ENCODE measurements at regions not wholly inside any gene's neighbourhood (a gene's known extent, or its start where the extent isn't known, plus 50 kb on each side); places are given as distances from the start of the nearest gene placed in this dataset.

- H3K27me3 Mint-ChIP-seq (ENCODE audit: low read depth), result peaks cover 9% of the 10 kb centered on the region
- H3K9me3 Mint-ChIP-seq, result no peaks in the 10 kb centered on the region
- H3K27ac Mint-ChIP-seq, result no peak overlapping the region
- H3K4me1 Mint-ChIP-seq (ENCODE audit: low read depth), result no peaks in the 10 kb centered on the region
- H3K36me3 Mint-ChIP-seq (ENCODE audit: low read depth), result no peaks in the 10 kb centered on the region
- no peak overlapping the region for H3K4me3 Mint-ChIP-seq
These were observed 135.5 kb upstream of the CPEB4 start for GRCh38 chr5:173752653-173753052.

GRCh38 chr5:173753307-173754168 is 134.6 kb upstream of the CPEB4 start:
- Mint-ChIP-seq H3K36me3 (ENCODE audit: low read depth) (no peaks in the 10 kb centered on the region), H3K9me3 (no peaks in the 10 kb centered on the region), H3K4me3 (no peak overlapping the region), H3K27ac (no peak overlapping the region), H3K4me1 (ENCODE audit: low read depth) (no peaks in the 10 kb centered on the region), H3K27me3 (ENCODE audit: low read depth) (peaks cover 9% of the 10 kb centered on the region)

GRCh38 chr5:173755319-173755718 is 132.8 kb upstream of the CPEB4 start:
- H3K27me3 Mint-ChIP-seq (ENCODE audit: low read depth), result peaks cover 9% of the 10 kb centered on the region
- no peaks in the 10 kb centered on the region for H3K9me3 Mint-ChIP-seq

GRCh38 chr5:173757403-173758209 is 130.5 kb upstream of the CPEB4 start:
- H3K4me1 Mint-ChIP-seq (ENCODE audit: low read depth), result no peaks in the 10 kb centered on the region
- H3K4me3 Mint-ChIP-seq, result no peak overlapping the region
- no peaks in the 10 kb centered on the region for H3K36me3 Mint-ChIP-seq (ENCODE audit: low read depth)
- no peak overlapping the region for H3K27ac Mint-ChIP-seq
- peaks cover 11% of the 10 kb centered on the region for H3K27me3 Mint-ChIP-seq (ENCODE audit: low read depth)
- H3K9me3 Mint-ChIP-seq, result no peaks in the 10 kb centered on the region

More at GRCh38 chr5:173755319-173755718, 132.8 kb upstream of the CPEB4 start:
- no peaks in the 10 kb centered on the region for H3K36me3 Mint-ChIP-seq (ENCODE audit: low read depth)
- no peak overlapping the region for H3K27ac Mint-ChIP-seq
- no peak overlapping the region for H3K4me3 Mint-ChIP-seq
- no peaks in the 10 kb centered on the region for H3K4me1 Mint-ChIP-seq (ENCODE audit: low read depth)

GRCh38 chr5:173758676-173759075 is 129.5 kb upstream of the CPEB4 start:
- H3K27me3 Mint-ChIP-seq (ENCODE audit: low read depth), result peaks cover 11% of the 10 kb centered on the region
- H3K4me3 Mint-ChIP-seq, result no peak overlapping the region
- no peak overlapping the region for H3K27ac Mint-ChIP-seq
- H3K36me3 Mint-ChIP-seq (ENCODE audit: low read depth), result no peaks in the 10 kb centered on the region
- no peaks in the 10 kb centered on the region for H3K9me3 Mint-ChIP-seq
- H3K4me1 Mint-ChIP-seq (ENCODE audit: low read depth), result no peaks in the 10 kb centered on the region

GRCh38 chr5:173759691-173760090 is 128.5 kb upstream of the CPEB4 start:
- no peak overlapping the region for H3K27ac Mint-ChIP-seq
- no peaks in the 10 kb centered on the region for H3K4me1 Mint-ChIP-seq (ENCODE audit: low read depth)
- H3K27me3 Mint-ChIP-seq (ENCODE audit: low read depth), result peaks cover 11% of the 10 kb centered on the region
- H3K4me3 Mint-ChIP-seq, result no peak overlapping the region
- no peaks in the 10 kb centered on the region for H3K36me3 Mint-ChIP-seq (ENCODE audit: low read depth)
- no peaks in the 10 kb centered on the region for H3K9me3 Mint-ChIP-seq

GRCh38 chr5:173760461-173761177 is 127.5 kb upstream of the CPEB4 start:
- Mint-ChIP-seq H3K36me3 (ENCODE audit: low read depth) (no peaks in the 10 kb centered on the region), H3K27ac (no peak overlapping the region), H3K4me1 (ENCODE audit: low read depth) (no peaks in the 10 kb centered on the region), H3K9me3 (no peaks in the 10 kb centered on the region), H3K4me3 (no peak overlapping the region), H3K27me3 (ENCODE audit: low read depth) (peaks cover 6% of the 10 kb centered on the region)

- Mint-ChIP-seq H3K36me3 (ENCODE audit: low read depth) (no peaks in the 10 kb centered on the region), H3K27me3 (ENCODE audit: low read depth) (peaks cover 6% of the 10 kb centered on the region), H3K27ac (no peak overlapping the region), H3K9me3 (no peaks in the 10 kb centered on the region), H3K4me3 (no peak overlapping the region), H3K4me1 (ENCODE audit: low read depth) (no peaks in the 10 kb centered on the region)
These were observed 127.0 kb upstream of the CPEB4 start for GRCh38 chr5:173761178-173761513.

- Mint-ChIP-seq H3K27me3 (ENCODE audit: low read depth) (peaks cover 6% of the 10 kb centered on the region), H3K4me1 (ENCODE audit: low read depth) (no peaks in the 10 kb centered on the region), H3K4me3 (no peak overlapping the region)
These were observed 126.1 kb upstream of the CPEB4 start for GRCh38 chr5:173762045-173762444.

GRCh38 chr5:173762930-173763329 is 125.2 kb upstream of the CPEB4 start:
- Mint-ChIP-seq H3K27me3 (ENCODE audit: low read depth) (peaks cover 6% of the 10 kb centered on the region), H3K27ac (no peak overlapping the region), H3K36me3 (ENCODE audit: low read depth) (no peaks in the 10 kb centered on the region), H3K9me3 (no peaks in the 10 kb centered on the region), H3K4me1 (ENCODE audit: low read depth) (no peaks in the 10 kb centered on the region), H3K4me3 (no peak overlapping the region)

More at GRCh38 chr5:173762045-173762444, 126.1 kb upstream of the CPEB4 start:
- Mint-ChIP-seq H3K9me3 (no peaks in the 10 kb centered on the region), H3K36me3 (ENCODE audit: low read depth) (no peaks in the 10 kb centered on the region), H3K27ac (no peak overlapping the region)

GRCh38 chr5:173763410-173763809 is 124.7 kb upstream of the CPEB4 start:
- Mint-ChIP-seq H3K4me1 (ENCODE audit: low read depth) (no peaks in the 10 kb centered on the region), H3K36me3 (ENCODE audit: low read depth) (no peaks in the 10 kb centered on the region), H3K27me3 (ENCODE audit: low read depth) (peaks cover 6% of the 10 kb centered on the region), H3K4me3 (no peak overlapping the region), H3K27ac (no peak overlapping the region), H3K9me3 (no peaks in the 10 kb centered on the region)

- H3K27ac Mint-ChIP-seq, result no peak overlapping the region
- no peaks in the 10 kb centered on the region for H3K9me3 Mint-ChIP-seq
- H3K27me3 Mint-ChIP-seq (ENCODE audit: low read depth), result peaks cover 6% of the 10 kb centered on the region
- no peaks in the 10 kb centered on the region for H3K36me3 Mint-ChIP-seq (ENCODE audit: low read depth)
- H3K4me3 Mint-ChIP-seq, result no peak overlapping the region
- no peaks in the 10 kb centered on the region for H3K4me1 Mint-ChIP-seq (ENCODE audit: low read depth)
These were observed 123.7 kb upstream of the CPEB4 start for GRCh38 chr5:173764332-173765028.

GRCh38 chr5:173765029-173765644 is 123.0 kb upstream of the CPEB4 start:
- Mint-ChIP-seq H3K27ac (no peak overlapping the region), H3K4me1 (ENCODE audit: low read depth) (no peaks in the 10 kb centered on the region), H3K27me3 (ENCODE audit: low read depth) (peaks cover 6% of the 10 kb centered on the region), H3K4me3 (no peak overlapping the region), H3K36me3 (ENCODE audit: low read depth) (no peaks in the 10 kb centered on the region), H3K9me3 (no peaks in the 10 kb centered on the region)

GRCh38 chr5:173765661-173766060 is 122.5 kb upstream of the CPEB4 start:
- H3K4me3 Mint-ChIP-seq, result no peak overlapping the region
- H3K27ac Mint-ChIP-seq, result no peak overlapping the region
- H3K9me3 Mint-ChIP-seq, result no peaks in the 10 kb centered on the region
- peaks cover 6% of the 10 kb centered on the region for H3K27me3 Mint-ChIP-seq (ENCODE audit: low read depth)
- H3K36me3 Mint-ChIP-seq (ENCODE audit: low read depth), result no peaks in the 10 kb centered on the region
- H3K4me1 Mint-ChIP-seq (ENCODE audit: low read depth), result no peaks in the 10 kb centered on the region
